Activated CD4-positive, alpha-beta T cell treated with anti-CD3 and anti-CD28 coated beads, Interleukin-10, Interleukin-2, amounts not matched to agents 100 ng/mL and 50 ng/mL, durations not matched to agents 16 hours and 8 hours (primary cell): ENCODE measurements at regions not wholly inside any gene's neighbourhood (a gene's known extent, or its start where the extent isn't known, plus 50 kb on each side); places are given as distances from the start of the nearest gene placed in this dataset.

Experiments
- DNase-seq: peaks from one replicate; pipeline ENCODE4 v3.0.0-alpha.2; 2020

GRCh38 chr16:86683441-86684194, 105.3 kb downstream of the FOXL1 start:
- DNase-seq, result no peak

GRCh38 chr16:86685076-86685475, 106.7 kb downstream of the FOXL1 start:
- DNase-seq, result no peak

DNA sequence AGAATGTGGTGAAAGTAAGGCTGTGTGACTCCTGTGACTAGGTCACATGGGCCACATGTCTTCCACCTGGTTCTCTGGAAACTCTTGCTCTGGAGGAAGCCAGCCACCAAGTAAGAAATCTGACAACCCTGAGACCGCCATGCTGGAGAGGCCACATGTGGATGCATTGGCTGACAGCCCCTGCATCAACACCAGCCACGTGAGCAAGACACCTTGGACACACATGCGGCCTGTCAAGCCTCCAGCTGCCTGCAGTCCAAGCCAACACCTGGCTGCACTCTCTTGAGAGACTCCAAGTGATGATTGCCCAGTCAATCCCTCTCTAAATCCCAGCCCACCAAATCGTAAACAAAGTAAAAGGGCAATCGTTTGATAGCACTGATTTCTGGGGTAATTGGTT, 112.6 kb downstream of the FOXL1 start:
- no peak for DNase-seq

DNA sequence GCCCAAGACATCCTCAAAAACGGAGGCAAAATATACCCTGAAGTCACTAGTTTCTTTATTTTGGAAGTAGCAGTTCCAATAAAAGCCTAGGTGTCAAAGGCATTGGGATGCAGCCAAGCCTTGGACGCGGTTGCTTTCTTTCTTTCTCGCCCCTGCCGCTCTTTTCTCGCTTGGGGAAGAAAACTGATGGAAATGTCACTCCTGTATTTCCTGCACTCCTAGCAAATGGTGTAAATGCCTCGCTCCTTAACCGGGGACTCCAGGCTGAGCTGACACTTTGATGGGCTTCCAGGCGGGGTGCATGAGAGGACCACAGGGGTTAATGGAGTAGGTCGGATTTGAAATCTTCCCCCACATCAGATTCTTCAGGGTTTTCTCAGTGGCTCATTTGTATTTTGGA, 114.1 kb downstream of the FOXL1 start:
- no peak for DNase-seq

DNA sequence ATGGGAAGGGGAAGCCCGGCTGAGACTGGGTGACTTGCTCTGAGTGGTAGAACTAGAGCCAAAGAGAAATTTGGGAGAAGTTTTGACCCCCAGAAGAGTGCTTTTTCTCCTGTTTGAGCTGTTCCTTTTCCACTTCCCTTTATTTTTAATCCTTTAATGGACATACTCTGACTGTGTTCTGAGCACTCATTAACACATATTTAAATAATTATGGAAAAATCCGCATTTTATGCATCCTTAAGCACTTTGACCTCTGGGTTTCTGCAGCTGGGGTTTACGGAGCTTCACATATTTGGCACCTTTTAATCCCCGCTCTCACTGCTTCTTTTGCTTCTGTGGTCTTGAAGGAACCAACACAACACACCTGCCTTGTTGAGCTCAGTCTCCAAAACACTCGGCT, 114.7 kb downstream of the FOXL1 start:
- no peak for DNase-seq

- no peak for DNase-seq
Measured at GRCh38 chr16:86697715-86698114, 119.4 kb downstream of the FOXL1 start.

DNA sequence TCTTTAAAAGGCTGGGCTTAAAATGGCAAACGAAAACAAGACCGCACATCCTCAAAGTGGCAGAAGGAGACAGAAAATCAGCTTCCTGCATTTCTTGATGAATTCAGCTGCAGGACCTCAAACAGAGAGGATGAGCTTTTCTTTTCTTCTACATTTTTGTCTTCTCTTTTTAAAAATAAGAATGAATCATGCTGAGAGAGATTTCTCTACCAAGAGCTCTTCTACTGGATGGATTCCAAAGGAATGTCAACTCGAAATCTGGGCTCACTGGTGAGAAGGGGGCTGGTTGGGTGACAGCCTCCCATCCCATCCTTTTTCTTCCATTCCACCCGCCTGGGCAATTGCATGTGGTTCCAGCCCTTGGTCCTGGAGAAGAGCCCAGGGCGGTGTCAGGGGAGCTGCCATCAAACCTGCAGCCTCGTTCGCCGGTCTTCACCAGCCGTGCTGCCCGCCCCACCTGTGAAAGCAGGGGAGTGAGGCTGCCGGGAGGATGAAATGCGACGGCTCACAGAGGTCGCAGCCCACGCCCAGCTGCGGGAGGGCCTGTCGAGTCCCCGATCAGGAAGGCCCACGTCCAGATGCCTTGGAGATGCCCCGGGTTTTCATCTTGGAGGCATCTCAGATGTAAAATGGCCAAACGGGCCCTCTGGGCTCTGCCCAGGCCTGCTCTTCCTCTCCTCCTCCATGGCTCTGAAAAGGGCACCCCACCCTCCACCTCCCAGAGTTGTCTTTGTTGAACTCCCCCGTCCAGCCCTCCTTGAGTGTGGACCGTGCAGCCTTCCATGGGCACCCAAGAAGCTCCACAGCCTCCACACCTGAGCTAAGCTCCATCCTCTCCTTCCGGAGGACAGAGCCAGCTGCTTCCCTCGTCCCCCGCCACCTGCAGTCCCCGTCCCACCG, 121.9 kb downstream of the FOXL1 start:
- no peak for DNase-seq

DNA sequence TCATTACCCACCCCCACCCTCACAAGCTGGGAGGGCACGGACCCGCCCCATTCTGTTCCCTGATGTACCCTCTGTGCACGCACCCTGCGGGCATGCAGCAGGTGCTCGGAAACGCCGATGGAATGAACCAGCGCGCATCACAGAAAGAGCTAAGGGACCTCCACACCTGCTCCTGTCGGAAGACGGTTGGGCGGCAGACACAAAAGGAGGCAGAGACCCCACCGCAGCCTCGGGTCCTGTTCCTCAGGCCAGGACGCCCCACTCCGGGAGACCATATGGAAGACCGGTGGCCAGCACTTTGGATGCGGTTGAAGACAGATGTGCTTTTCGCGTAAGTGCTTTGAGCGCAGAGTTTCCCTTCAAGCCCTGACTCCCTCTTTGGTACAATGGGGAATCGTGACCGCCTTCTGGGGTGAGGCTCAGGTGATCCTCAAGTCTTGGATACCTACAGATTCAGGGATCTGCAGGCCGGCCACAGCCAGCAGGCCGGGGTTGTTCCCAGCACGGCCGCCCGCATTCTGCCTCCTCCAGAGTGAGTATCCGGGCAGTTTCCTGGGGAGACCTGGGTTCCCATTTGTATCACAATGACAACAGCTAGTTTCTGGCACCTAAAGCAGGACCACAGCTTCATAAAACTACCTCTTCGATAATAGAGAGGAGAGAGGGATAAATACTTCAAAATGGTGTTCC, 123.1 kb downstream of the FOXL1 start:
- DNase-seq, result no peak

- DNase-seq, result no peak
Measured at GRCh38 chr16:86702824-86703588, 124.7 kb downstream of the FOXL1 start.

DNA sequence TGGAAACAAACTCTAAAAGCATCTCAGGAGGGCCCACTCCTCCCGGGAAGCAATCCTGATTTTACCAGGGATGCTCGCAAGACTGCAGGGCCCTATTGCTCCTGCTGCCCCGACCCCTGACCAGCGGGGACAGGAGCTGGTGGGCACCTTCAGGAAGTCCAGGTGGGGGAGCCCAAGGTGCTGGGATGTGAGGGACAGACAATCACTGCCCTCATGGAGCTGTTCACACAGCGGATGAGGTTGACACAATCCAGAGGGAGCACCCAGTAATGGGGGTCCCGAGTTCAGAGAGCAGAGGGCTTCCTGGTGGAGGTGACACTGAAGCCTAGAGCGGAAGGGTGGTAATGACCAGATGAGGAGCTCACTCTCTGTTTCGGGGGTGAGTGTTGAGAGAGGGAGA, 126.2 kb downstream of the FOXL1 start:
- no peak for DNase-seq

GRCh38 chr16:86706726-86707125, 128.4 kb downstream of the FOXL1 start:
- DNase-seq, result no peak

DNA sequence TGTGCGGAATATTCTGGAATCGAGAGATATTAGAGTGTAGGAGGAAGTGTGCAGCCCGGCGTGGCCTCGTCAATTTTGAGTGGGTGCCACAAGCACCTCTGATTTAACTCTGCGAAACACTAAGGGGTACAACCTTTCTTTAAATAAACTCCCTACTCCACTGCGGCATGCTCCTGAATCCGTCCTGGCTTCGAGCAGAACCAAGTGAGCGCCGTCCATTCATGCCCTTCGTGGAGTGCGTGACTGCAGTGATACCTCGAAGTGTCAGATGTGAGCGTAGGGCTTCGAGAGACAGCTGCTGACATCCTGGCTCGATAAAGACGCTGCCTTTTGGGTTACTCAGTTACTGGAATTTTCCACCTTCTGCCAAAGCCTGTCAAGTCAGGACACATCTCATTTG, 128.8 kb downstream of the FOXL1 start:
- no peak for DNase-seq

GRCh38 chr16:86707581-86707980, 129.2 kb downstream of the FOXL1 start:
- DNase-seq, result no peak

- no peak for DNase-seq
Measured at GRCh38 chr16:86708431-86708830, 130.1 kb downstream of the FOXL1 start.

- no peak for DNase-seq
Measured at GRCh38 chr16:86709103-86709502, 130.8 kb downstream of the FOXL1 start.

- no peak for DNase-seq
Measured at GRCh38 chr16:86709902-86710601, 131.7 kb downstream of the FOXL1 start.

DNA sequence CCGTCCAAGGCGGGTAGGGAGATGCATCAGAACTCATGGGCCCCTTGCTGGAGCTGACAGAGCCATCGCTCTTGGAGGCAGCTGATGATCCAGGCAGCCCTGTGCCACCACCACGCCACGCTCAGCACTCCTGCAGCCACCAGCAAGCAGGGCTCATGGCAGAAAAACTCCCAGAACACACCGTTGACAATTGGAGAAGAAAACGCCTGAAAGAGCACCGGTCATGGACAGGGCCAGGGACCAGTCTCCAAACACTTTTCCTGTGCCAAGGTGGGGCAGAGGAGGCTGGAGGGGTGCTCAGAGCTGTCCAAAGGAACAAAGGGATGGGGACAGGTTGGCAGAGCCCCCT, 132.2 kb downstream of the FOXL1 start:
- DNase-seq, result no peak

DNA sequence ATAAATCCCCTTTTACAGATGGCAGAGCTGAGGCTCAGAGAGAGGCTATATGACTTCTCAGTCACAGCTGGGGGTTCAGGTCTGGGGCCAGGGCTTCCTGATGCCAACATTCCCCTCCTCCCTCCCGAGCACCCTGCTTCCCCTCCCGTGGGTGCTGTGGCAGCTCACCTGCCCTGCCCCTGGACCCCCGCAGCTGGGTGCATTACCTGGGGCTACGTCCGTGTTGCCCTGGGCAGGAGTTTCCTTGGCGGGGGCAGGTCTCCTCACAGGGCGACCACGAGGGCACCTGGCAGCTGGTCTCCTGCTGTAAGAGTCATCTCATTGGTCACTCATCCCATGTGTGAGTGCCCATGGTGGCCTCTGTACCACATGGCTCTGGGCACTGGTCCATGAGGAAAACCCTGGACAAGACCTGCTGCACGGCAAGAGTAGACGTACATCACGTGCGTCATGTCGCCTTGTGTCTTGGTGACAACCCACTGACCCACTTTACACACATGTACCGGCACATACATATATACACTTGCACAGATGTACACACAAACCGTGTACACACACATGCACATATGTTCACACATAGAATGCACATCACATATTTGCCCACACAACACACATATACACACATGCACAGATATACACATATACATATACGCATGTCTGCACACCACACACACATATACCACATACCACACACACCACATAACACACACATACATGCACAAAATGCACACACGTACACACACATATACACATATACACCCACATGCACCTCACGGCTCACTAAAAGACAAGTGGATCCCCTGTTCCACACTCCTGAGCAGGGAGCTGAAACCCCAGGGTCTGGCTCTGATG, 134.0 kb downstream of the FOXL1 start:
- no peak for DNase-seq

- no peak for DNase-seq
Measured at GRCh38 chr16:86713021-86713631, 134.8 kb downstream of the FOXL1 start.

DNA sequence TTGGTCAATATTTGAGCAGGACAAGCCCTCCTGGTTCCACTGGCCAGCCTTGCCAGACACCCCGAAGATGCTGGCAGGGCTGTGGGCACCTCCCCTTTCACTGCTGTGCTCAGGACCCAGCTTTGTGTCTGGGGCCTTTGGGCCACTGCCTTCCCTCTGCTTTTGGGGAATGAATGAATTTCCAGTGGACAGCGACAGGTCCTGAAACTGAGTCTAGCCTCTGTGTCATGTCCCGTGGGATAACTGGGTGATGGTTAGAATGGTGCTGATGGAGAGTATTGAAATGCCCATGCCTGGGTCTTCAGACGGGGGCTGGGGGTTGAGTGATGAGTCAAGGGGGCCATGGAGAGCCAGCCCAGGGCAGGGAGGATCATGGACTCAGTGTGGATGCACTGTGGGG, 135.8 kb downstream of the FOXL1 start:
- DNase-seq, result no peak

DNA sequence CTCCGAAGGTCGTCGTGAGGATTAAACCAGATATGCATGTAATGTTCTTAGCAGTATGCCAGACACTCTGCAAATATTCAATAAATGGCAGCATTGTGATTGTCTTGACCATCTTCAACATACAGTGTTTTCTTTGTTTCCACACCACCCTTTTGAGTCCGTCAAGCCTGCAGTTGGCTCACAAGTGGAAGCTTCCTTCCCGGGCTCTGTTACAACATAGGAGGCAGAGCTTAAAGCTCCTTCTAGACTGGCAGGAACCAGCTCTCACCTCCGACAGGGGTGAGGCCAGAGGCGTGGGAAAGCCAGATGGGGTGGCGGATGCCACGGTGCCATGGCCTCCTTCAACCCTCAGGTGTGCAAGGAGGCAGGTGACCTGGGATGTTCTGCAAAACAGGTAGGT, 138.3 kb downstream of the FOXL1 start:
- no peak for DNase-seq
